ENCODE measurements at regions not wholly inside any gene's neighbourhood (a gene's known extent, or its start where the extent isn't known, plus 50 kb on each side); places are given as distances from the start of the nearest gene placed in this dataset.

- Histone ChIP-seq H4K8ac (ENCODE audit: extremely low read depth, insufficient read depth, low read length) (no peak overlapping the region), H2AK5ac (ENCODE audit: low read depth, low read length) (no peak overlapping the region), H4K91ac (replicated peaks; ENCODE audit: insufficient read length, low read length) (no peak overlapping the region), H3K79me1 (ENCODE audit: low read depth, low read length) (no peaks in the 10 kb centered on the region; the same call in 1 of the 2 replicates), H3K27ac (ENCODE audit: low read depth, low read length) (no peak overlapping the region), H3K14ac (ENCODE audit: insufficient read length) (no peak overlapping the region), H3K9me3 (ENCODE audit: insufficient read depth in 2 of 2, low read depth in 1 of 2, low read length in 1 of 2) (no peaks in the 10 kb centered on the region), H2BK15ac (ENCODE audit: low read length) (no peak overlapping the region), H3K56ac (replicated peaks; ENCODE audit: insufficient read length, low read depth, low read length) (no peak overlapping the region), H2BK20ac (ENCODE audit: low read length) (no peak overlapping the region), H3K4me3 (ENCODE audit: extremely low read depth in 1 of 4, insufficient read depth in 2 of 4, low read depth in 3 of 4, low read length in 4 of 4) (no peak overlapping the region), H3K23ac (ENCODE audit: insufficient read length) (no peak overlapping the region), H4K5ac (ENCODE audit: insufficient read length, low read depth, low read length) (no peak overlapping the region), H3K4me2 (ENCODE audit: insufficient read depth in 1 of 2, low read depth in 2 of 2, low read length in 2 of 2) (no peak overlapping the region), H2BK5ac (ENCODE audit: low read depth, low read length) (no peak overlapping the region), H3K27me3 (replicated peaks in 1 of 4; ENCODE audit: control insufficient read depth in 3 of 4, extremely low read depth in 1 of 4, insufficient read depth in 3 of 4, low read length in 3 of 4) (no peaks in the 10 kb centered on the region), H3K4me1 (replicated peaks in 1 of 4; ENCODE audit: control insufficient read depth in 3 of 4, insufficient read depth in 4 of 4, low read length in 3 of 4) (no peaks in the 10 kb centered on the region), H2AFZ (ENCODE audit: low read length) (no peak overlapping the region), H3K23me2 (ENCODE audit: low read depth, low read length) (no peaks in the 10 kb centered on the region), H3K18ac (ENCODE audit: extremely low read depth, low read length) (no peak overlapping the region), H2BK120ac (replicated peaks; ENCODE audit: low read depth, low read length) (no peak overlapping the region), H3K9ac (replicated peaks in 1 of 4; ENCODE audit: extremely low read depth in 1 of 4, low read depth in 3 of 4, low read length in 3 of 4) (no peak overlapping the region), H3K79me2 (ENCODE audit: control insufficient read depth in 1 of 2, insufficient read depth in 2 of 2, low read length in 2 of 2) (no peaks in the 10 kb centered on the region), H3K36me3 (ENCODE audit: control insufficient read depth in 2 of 4, insufficient read depth in 4 of 4, low read length in 3 of 4) (no peaks in the 10 kb centered on the region), H2BK12ac (ENCODE audit: low read depth, low read length) (no peak overlapping the region), H4K20me1 (replicated peaks in 1 of 2; ENCODE audit: control insufficient read depth in 1 of 2, insufficient read depth in 2 of 2, low read length in 2 of 2) (no peaks in the 10 kb centered on the region), H3K4ac (replicated peaks; ENCODE audit: insufficient read length, low read depth, low read length) (no peak overlapping the region)
- 84% methylated on average over 3 of the region's 3 CpGs; no CpG with 5 or more reads in 1 of the 2 experiments for WGBS, 2 experiments (ENCODE audit: extremely low coverage in 1 of 2, insufficient coverage in 1 of 2, insufficient read length in 1 of 2, insufficient replicate concordance in 2 of 2, low coverage in 1 of 2, low lambda C conversion rate in 2 of 2, missing lambda C conversion rate in 1 of 2)
- DNase-seq (ENCODE audit: low read depth in 1 of 2, low spot score in 2 of 2) = no peak
- CTCF ChIA-PET (ENCODE audit: partially characterized antibody) = interaction anchor here (1.4 kb wide), 1 partner anchor 23 kb away, joined by 3 read pairs; no protein-coding TSS in a partner anchor
- FAIRE-seq = no peak
- TF ChIP-seq ASH2L (IDR thresholded peaks at IDR 0.05; ENCODE audit: low read length) (no peak), TAF1 (IDR thresholded peaks at IDR 0.05; ENCODE audit: low read depth, low read length) (no peak)
- POLR2A ChIA-PET (ENCODE audit: partially characterized antibody) = no interaction called here
These were observed 404.9 kb downstream of the TYW1 start for GRCh38 chr7:67401492-67401891.

Measured in H1 (cell line).